Activated CD8-positive, alpha-beta T cell treated with anti-CD3 and anti-CD28 coated beads for 36 hours (primary cell): ENCODE measurements at regions not wholly inside any gene's neighbourhood (a gene's known extent, or its start where the extent isn't known, plus 50 kb on each side); places are given as distances from the start of the nearest gene placed in this dataset.

Experiments
- ATAC-seq: fragments of 200-7000 bp; cut with Tn5 transposase; one replicate; pipeline ENCODE4 v1.10.0; 2021; ENCODE audit warnings: mild to moderate bottlenecking, moderate library complexity
- CTCF ChIA-PET: fragments of 350-600 bp; sonication (Branson Sonifier 250); formaldehyde crosslinking; loops from one replicate; lab custom pipeline; 2021; ENCODE audit warnings: antibody characterized with exemption; lab: Charles Lee
- POLR2A ChIA-PET: fragments of 350-600 bp; sonication (Branson Sonifier 250); formaldehyde crosslinking; loops from one replicate; lab custom pipeline; 2021; ENCODE audit warnings: antibody characterized with exemption; lab: Charles Lee
- DNase-seq: peaks from one replicate; pipeline ENCODE4 v3.0.0-alpha.2; 2020
- H3K27ac Mint-ChIP-seq: one replicate; pipeline ENCODE4 v1.8.0; 2021; ENCODE audit warnings: mild to moderate bottlenecking, mixed read lengths
- H3K27me3 Mint-ChIP-seq: one replicate; pipeline ENCODE4 v1.8.0; 2021; ENCODE audit warnings: mixed read lengths
- H3K36me3 Mint-ChIP-seq: one replicate; pipeline ENCODE4 v1.8.0; 2021; ENCODE audit warnings: low read depth, mixed read lengths
- H3K4me1 Mint-ChIP-seq: one replicate; pipeline ENCODE4 v1.8.0; 2021; ENCODE audit warnings: low read depth, mixed read lengths
- H3K4me3 Mint-ChIP-seq: one replicate; pipeline ENCODE4 v1.8.0; 2021; ENCODE audit warnings: mild to moderate bottlenecking, moderate library complexity, mixed read lengths
- H3K9me3 Mint-ChIP-seq: one replicate; pipeline ENCODE4 v1.8.0; 2021; ENCODE audit warnings: mixed read lengths
- intact Hi-C: fragments of 100-400 bp; cut with micrococcal nuclease; formaldehyde crosslinking; loops from one replicate; pipeline ENCODE4 v1.10.0; 2022
- TF ChIP-seq, protein P1 (sequence below): fragments of 200-600 bp; IDR thresholded peaks from one replicate; pipeline ENCODE4 v1.8.0; 2022; ENCODE audit warnings: antibody characterized with exemption, mild to moderate bottlenecking

DNA sequence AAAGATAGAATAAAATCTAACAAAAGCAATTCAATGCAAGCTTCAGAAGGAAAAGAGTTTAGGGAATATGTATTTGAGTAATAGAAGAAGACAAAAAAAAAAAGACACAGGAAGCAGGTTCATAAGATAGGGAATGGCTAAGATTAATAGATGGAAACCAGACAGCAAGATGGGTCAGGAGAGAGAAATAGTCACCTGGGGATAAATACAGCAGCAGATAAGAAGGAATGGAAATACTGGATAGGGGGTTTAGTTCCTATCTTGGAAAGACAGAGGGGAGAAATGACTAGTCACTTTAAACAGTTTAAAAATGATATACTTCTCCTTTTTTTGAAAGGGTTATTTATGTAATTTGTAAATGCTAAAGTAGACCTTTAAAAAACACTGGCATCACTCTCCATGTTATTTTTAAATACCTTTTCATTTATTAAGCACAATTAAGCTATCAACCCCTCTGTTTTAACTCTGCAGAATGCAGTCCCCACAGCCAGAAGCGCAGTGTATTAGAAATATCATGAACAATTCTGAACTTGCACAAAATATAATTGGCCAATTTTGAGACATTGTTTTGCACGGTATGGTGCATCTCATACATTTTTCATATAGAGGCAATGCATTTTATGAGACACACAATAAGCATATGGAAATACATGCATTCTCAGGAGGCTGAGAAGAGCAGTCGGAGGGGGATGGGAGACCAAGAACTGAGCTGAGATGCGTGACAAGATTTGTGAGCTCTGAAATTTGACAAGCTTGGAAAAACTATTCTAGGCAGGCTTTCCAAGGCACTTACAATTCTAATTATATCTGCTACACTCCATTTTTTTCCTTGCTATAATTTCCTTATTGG lies 303.4 kb upstream of the PRICKLE1 start:
- ChIA-PET POLR2A (no interaction called here), CTCF (interaction anchor here (0.7 kb wide), 1 partner anchor 9 kb away, joined by 4 read pairs; no protein-coding TSS in a partner anchor)
- Mint-ChIP-seq H3K9me3 (peaks cover 8% of the 10 kb centered on the region), H3K4me1 (no peaks in the 10 kb centered on the region), H3K4me3 (no peak overlapping the region), H3K27ac (no peak overlapping the region), H3K27me3 (no peaks in the 10 kb centered on the region), H3K36me3 (no peaks in the 10 kb centered on the region)
- intact Hi-C loops: no loop called here
- ATAC-seq: no peak
- no peak for DNase-seq
- TF ChIP-seq, protein P1, sequence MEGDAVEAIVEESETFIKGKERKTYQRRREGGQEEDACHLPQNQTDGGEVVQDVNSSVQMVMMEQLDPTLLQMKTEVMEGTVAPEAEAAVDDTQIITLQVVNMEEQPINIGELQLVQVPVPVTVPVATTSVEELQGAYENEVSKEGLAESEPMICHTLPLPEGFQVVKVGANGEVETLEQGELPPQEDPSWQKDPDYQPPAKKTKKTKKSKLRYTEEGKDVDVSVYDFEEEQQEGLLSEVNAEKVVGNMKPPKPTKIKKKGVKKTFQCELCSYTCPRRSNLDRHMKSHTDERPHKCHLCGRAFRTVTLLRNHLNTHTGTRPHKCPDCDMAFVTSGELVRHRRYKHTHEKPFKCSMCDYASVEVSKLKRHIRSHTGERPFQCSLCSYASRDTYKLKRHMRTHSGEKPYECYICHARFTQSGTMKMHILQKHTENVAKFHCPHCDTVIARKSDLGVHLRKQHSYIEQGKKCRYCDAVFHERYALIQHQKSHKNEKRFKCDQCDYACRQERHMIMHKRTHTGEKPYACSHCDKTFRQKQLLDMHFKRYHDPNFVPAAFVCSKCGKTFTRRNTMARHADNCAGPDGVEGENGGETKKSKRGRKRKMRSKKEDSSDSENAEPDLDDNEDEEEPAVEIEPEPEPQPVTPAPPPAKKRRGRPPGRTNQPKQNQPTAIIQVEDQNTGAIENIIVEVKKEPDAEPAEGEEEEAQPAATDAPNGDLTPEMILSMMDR: no peak

DNA sequence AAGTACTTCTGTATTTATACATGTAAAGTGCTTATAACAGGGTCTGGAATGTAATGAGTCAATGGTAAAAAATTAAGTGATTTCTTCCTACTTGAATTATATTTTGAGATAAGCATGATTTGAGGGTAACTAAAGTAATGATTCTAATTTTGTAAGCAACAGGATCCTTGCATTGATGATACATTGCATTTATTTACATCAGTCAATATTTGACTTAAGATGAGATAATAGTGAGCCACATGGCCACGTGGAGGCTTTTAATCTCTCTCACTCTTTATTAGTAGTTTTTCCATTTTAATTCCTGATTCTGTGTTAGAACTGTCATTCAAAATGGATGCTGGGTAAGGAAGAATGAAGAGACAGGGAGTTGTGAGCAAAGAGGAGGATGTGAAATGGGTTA lies 298.1 kb upstream of the PRICKLE1 start:
- TF ChIP-seq, protein P1: no peak
- DNase-seq (no peak), ATAC-seq (no peak)
- no peaks in the 10 kb centered on the region for H3K27me3 Mint-ChIP-seq
- intact Hi-C loops: no loop called here
- no peak overlapping the region for H3K27ac Mint-ChIP-seq
- no peaks in the 10 kb centered on the region for H3K4me1 Mint-ChIP-seq
- no peak overlapping the region for H3K4me3 Mint-ChIP-seq
- ChIA-PET POLR2A (no interaction called here), CTCF (no interaction called here)
- H3K36me3 Mint-ChIP-seq: no peaks in the 10 kb centered on the region
- peaks cover 10% of the 10 kb centered on the region for H3K9me3 Mint-ChIP-seq

- CTCF ChIA-PET: no interaction called here
- Mint-ChIP-seq H3K9me3 (peaks cover 10% of the 10 kb centered on the region), H3K27me3 (no peaks in the 10 kb centered on the region), H3K27ac (no peak overlapping the region), H3K4me1 (no peaks in the 10 kb centered on the region), H3K36me3 (no peaks in the 10 kb centered on the region), H3K4me3 (no peak overlapping the region)
- TF ChIP-seq, protein P1: no peak
- intact Hi-C loops: no loop called here
- DNase-seq (no peak), ATAC-seq (no peak)
- POLR2A ChIA-PET: no interaction called here
These were observed 296.6 kb upstream of the PRICKLE1 start for GRCh38 chr12:42886160-42886559.

GRCh38 chr12:42885677-42886076 lies 296.1 kb upstream of the PRICKLE1 start:
- intact Hi-C loops: no loop called here
- CTCF ChIA-PET: no interaction called here
- H3K27ac Mint-ChIP-seq: no peak overlapping the region
- H3K27me3 Mint-ChIP-seq: no peaks in the 10 kb centered on the region
- DNase-seq (no peak), ATAC-seq (no peak)
- TF ChIP-seq, protein P1: no peak
- POLR2A ChIA-PET: no interaction called here
- H3K4me1 Mint-ChIP-seq: no peaks in the 10 kb centered on the region
- no peak overlapping the region for H3K4me3 Mint-ChIP-seq
- H3K36me3 Mint-ChIP-seq: no peaks in the 10 kb centered on the region
- peaks cover 11% of the 10 kb centered on the region for H3K9me3 Mint-ChIP-seq

GRCh38 chr12:42884116-42884515 lies 294.6 kb upstream of the PRICKLE1 start:
- CTCF ChIA-PET: interaction anchor here (0.9 kb wide), 1 partner anchor 9 kb away, joined by 4 read pairs; no protein-coding TSS in a partner anchor

More at GRCh38 chr12:42884116-42884515, 294.6 kb upstream of the PRICKLE1 start:
- POLR2A ChIA-PET: no interaction called here
- Mint-ChIP-seq H3K36me3 (no peaks in the 10 kb centered on the region), H3K4me3 (no peak overlapping the region), H3K27me3 (no peaks in the 10 kb centered on the region), H3K9me3 (peaks cover 12% of the 10 kb centered on the region), H3K4me1 (no peaks in the 10 kb centered on the region), H3K27ac (no peak overlapping the region)
- TF ChIP-seq, protein P1: no peak
- DNase-seq (no peak), ATAC-seq (no peak)
- intact Hi-C loops: no loop called here
